ENCODE measurements at regions not wholly inside any gene's neighbourhood (a gene's known extent, or its start where the extent isn't known, plus 50 kb on each side); places are given as distances from the start of the nearest gene placed in this dataset.

- no peak for TF ChIP-seq CTCF (IDR thresholded peaks at IDR 0.05; ENCODE audit: low read depth, low read length)
- no peak for TF ChIP-seq POLR2A (IDR thresholded peaks at IDR 0.05; ENCODE audit: extremely low read depth, insufficient read length)
- no peak for TF ChIP-seq MAX (IDR thresholded peaks at IDR 0.05; ENCODE audit: low read depth, low read length)
These were observed 240.6 kb downstream of the SOX11 start for GRCh38 chr2:5932556-5933469.
